Fibroblast of the conjunctiva (primary cell): ENCODE measurements at regions not wholly inside any gene's neighbourhood (a gene's known extent, or its start where the extent isn't known, plus 50 kb on each side); places are given as distances from the start of the nearest gene placed in this dataset.
"Not testable (repeated sequence)": the region's sequence is repeated elsewhere in the genome, so short reads cannot be mapped to it uniquely, and the experiment has no call there.

Source experiments
- DNase-seq: peaks from one replicate; pipeline ENCODE4 v3.0.0-alpha.2; 2010; ENCODE audit warnings: low read depth

DNA sequence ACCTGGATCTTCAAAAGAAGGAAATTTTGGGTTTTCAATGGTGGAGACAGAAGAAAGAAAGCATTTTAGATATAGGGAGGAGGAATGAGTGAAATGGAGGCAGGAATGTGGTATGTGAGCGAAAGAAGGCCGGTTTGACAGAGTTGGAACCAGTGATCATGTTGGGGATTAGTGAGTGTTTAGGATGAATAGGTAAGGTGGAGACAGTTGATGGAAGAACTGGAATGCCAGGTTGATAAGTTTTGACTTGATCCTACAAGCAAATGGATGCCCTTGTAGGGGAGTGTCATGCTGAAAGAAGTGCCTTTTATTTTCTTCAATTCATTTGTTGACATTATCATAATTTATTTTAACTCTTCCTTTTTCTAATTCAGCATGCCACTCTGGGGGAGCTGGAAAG is 207.8 kb upstream of the AMOT start:
- DNase-seq = no peak

DNA sequence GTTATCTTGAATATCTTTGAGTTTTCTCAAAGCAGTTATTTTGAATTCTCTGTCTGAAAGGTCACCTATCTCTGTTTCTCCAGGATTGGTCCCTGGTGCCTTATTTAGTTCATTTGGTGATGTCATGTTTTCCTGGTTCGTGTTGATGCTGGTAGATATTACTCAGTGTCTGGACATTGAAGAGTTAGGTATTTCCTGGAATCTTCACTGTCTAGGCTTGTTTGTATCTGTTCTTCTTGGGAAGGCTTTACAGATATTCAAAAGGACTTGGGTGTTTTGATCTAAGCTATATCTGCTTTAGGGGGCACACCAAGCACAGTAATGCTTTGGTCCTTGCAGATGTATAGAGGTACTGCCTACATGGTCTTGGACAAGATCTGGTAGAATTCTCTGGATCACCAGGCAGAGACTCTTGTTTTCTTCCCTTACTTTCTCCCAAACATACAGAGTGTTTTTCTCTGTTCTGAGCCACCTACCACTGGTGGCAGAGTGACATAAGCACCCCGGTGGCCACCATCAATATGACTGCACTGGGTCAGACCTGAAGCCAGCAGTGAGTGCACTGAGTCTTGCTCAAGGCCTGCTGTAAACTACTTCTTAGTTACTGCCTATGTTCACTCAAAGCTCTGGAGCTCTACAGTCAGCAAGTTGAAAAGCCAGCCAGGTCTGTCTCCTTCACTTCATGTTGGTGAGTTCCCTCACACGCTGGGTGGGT is 193.5 kb upstream of the AMOT start:
- no peak for DNase-seq

DNA sequence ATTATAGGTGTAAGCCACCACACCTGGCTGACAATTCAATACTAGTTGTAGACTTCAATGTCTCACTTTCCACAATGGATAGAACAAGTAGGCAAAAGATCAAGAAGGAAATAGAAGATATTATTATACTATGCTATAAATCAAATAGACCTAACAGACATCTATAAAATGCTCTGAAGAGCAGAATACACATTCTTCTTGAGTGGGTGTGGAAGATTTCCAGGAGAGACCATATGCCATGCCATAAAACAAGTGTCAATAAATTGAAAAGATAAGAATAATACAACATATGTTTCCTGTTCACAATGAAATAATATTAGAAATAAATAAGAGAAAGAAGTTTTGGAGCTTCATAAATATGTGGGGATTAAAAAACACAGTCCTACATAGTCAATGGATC is 179.3 kb upstream of the AMOT start:
- DNase-seq = no peak

DNA sequence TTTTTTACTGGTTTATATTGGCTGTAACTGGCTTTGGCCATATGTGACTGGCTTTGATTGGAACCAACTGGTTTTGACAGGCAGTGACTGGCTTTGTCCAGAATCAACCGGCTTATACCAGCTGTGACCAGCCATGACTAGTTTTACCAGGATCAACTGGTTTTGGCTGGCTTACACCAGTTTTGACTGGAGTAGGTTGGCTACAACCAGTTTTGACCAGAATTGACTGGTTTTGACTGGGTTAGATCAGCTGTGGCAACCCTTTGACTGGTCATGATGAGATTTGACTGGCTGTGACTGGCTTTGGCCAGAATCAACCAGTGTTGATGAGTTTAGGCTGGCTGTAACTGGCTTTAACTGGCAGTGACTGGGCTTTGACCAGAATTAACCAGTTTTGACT is 169.2 kb upstream of the AMOT start:
- DNase-seq = no peak

DNA sequence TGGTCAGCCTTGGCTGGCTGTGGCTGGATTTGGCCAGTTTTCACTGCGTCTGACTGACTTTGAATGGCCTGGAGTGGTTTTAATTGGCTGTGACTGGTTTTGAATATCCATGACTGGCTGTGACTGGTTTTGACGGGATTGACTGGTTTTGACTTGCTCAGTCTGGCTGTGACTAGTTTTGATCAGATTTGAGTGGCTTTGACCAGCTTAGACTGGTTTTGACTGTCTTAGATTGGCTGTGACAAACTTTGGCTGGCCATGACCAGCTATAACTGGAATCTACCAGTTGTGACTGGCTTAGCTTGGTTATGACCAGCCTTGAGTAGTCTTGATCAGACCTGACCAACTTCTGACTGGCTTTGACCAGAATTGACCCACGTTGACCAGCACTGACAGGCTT is 168.4 kb upstream of the AMOT start:
- no peak for DNase-seq

DNA sequence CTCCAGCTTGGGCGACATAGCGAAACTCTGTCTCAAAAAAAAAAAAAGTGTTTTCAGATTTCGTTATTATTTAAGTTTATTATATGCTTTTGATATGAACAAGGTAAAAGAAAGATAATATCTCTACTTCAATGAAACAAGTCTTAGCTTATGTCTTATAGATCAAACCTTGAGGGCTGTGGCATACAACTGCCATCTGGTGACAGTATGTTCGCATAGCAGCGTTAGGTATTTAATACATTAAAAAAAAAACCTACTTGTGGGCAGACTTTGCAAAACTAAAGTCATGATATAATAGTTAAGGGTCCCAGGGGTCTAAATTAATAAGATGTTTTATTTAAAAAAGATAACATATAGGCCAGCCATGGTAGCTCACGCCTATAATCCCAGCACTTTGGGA is 161.2 kb upstream of the AMOT start:
- DNase-seq = no peak

DNA sequence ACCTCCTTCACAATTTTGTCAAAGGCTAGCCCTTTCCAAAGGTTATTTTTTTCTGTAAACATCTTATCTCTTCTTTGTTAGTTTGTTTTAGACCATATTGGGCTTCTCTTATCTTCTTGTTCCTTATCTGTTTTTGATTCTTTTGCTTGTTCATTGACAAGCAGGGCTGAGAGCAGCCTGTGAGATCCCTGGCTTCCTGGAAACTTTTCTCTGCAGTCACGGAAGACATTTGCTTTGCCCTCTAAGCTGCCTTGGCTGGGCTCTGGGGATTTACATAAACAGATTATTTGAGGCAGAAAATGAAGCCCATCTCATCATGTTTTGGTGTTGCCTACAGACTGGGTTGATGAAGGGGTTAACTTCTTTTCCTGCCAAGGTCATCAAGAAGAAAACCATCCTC is 157.4 kb upstream of the AMOT start:
- no peak for DNase-seq

DNA sequence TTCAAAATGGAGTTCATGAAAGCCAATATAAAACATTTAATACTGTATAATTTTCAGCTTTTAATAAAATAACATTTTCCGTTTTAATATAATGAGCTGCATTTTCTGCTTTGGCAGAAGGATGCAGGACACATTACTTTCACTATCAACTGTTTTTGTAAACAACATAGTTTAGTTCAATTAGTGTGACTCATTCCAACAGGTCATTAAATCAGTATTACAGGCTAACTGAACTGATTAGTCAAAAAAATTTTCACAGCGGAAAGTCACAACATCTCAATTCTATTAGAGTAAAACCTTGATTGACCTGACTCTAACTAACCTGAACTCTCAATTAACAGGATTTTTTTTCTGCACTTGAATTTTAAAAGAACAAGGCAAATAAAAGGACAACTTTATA is 151.2 kb upstream of the AMOT start:
- no peak for DNase-seq

DNA sequence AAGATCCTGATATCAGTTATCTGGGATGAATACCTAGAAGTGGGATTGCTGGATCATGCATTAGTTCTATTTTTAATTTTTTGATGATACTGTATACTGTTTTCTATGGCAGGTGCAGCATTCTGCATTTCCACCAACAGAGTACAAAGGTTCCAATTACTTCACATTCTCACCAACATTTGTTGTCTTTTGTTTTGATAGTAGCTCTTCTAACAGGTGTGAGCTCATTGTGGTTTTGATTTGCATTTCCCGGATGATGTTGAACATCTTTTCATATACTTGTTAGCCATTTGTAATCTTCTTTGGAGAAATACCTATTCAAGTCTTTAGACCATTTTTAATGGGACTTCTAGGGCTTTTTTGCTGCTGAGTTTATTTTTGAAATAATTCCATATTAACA is 139.2 kb upstream of the AMOT start:
- no peak for DNase-seq

DNA sequence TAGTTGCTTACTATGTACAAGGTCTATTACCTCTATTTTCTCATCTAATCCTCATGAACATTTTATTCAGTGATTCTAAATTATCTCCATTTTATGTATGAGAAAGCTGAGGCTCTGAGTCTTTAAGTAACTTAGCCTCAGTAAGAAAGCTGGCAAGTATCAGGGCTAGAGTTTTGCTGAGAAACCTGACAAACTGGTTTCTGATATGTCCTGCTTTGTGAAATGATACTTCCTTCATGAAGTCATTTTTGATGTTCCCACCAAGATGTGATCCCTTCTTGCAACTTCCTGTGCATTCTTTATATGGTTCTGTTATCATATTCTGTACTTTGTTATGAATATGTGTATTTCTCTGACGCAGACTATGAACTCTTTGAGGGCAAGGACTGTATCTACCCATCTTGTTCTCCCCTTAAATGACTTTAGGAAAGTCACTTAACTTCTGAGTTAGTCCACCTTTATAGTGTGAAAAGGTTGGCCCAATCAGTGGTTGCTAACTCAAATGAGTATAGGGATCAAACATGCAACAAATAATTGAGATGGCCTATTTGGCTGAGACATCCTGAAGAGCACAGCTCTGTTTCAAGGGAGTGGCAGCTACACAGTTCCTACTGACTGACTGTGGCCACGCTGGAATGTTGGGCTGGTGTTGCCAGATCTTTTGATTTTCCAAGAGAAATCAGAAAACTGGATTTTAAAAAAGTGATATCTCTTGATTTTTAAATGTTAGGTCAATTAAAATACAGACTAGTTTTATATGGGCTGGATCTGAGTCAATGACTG is 127.9 kb upstream of the AMOT start:
- DNase-seq = no peak

DNA sequence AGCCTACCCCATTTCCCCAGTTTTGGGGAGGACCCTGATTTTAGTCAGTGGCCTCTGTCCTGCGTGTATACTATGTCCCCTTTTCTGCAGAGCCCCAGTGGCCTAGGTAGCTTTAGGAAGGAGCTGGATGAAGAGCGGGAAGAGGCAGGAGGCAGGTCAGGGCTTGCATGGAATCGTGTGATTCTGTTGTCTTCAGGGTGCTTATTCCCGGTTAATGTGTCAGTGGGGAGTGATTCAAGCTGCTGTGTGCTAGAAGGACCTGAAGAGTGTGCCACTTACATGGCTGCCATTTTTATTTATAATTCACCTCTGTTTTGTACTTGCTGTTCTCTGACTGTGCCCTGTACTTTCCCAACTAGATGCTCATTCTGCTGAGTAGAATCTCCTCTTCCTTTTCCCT is 127.3 kb upstream of the AMOT start:
- DNase-seq = no peak

DNA sequence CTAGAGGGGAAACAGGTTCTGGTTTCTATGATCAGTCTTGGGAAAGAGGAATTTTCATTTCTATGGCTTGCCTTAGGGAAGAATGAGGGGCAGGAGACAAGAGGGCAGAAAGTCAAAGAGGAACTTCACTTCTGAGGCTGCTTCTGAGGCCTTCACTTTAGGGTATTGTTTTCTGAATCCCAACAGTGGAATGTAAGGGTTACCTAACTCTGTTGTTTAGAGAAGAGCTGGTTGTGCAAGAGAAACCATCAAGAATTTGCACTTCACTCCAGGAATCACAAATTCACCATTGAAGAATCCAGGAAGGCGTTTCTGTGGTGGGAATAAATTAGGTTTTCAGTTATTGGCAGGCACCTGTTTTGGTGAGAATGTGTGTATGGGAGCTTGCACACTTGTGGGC is 126.7 kb upstream of the AMOT start:
- no peak for DNase-seq

DNA sequence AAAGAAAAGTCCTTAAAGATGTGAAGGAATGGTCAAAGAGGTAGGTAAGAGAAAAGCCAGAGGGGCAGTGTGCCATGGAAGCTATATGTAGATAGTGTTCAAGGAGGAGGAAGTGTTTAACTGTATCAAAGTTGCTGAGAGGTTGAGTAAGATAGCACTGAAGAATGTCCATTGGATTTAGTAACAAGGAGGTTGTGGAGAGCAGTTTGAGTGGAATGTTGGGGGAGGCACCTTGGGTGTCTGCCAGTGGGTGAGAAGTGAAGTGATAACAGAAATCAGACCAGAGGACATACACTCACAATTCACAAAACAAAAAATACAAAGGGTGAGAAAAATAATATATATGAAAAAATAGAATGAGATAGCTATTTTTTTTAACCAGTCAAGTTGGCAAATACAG is 121.3 kb upstream of the AMOT start:
- no peak for DNase-seq

DNA sequence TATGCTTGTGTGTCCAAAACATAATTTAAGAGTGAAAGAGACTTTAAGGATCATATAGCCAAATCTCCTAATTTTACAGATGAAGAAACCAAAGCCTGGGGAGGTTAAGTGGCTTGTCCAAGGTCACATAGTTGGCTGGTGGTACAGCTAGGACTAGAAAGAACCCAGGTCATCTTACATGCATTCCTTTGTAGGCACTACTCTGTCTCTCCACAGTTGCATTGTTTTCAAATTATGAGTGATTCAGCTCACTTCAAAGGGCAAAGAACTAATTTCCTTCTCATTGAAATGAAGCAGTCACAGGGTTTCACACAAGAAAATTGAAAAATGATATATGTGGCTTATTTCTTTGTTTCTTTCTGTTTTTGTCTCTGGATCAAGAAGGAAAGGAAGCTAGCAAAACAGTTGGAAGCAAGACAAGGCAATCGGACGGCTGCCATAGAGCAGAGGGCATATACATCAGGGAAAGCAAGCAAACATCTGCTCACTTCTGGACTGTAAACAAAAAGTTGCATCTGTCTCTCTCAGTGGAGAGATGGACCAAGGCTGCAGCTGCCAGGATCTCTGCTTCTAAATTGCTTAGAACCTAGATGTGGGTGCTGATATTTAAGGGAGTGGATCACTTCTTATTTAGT is 107.5 kb upstream of the AMOT start:
- no peak for DNase-seq

DNA sequence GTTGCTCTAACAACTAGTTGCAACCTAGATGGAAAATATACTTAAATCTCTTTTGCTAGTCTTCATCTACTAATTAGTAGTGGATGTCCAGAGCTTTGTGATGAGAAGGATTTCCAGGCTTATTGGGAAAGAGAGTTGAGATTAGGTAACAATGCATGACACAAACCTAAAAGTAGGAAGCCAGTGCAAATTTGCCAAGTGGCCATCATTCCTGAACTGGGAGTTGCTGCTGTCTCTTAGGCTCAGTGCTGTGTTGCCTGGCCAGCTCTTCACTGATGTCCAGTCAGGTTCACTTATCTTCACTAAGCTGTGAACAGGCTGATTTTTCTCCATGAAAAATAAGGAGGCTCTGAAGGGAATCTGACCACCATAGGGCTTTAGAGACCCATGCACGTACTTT is 105.6 kb upstream of the AMOT start:
- DNase-seq = no peak

DNA sequence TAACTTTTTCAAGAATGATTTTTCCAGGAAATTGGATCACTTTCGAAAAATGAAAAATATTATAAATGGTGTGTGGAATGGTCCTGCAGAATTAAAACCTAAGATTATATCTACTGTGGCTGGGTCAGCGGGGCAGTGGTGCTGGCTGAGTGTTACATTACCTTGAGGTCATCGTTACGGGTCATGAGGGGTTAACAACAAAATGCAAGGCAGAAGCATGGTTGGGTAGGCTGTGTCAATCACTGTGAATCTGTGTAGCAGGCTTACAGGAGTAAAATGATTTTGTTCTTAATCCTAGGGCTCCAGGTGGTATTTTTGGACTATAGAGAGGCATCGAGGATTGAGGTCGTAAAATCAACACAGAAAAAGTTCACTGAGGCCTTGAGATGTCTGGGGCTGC is 105.2 kb upstream of the AMOT start:
- DNase-seq = no peak

DNA sequence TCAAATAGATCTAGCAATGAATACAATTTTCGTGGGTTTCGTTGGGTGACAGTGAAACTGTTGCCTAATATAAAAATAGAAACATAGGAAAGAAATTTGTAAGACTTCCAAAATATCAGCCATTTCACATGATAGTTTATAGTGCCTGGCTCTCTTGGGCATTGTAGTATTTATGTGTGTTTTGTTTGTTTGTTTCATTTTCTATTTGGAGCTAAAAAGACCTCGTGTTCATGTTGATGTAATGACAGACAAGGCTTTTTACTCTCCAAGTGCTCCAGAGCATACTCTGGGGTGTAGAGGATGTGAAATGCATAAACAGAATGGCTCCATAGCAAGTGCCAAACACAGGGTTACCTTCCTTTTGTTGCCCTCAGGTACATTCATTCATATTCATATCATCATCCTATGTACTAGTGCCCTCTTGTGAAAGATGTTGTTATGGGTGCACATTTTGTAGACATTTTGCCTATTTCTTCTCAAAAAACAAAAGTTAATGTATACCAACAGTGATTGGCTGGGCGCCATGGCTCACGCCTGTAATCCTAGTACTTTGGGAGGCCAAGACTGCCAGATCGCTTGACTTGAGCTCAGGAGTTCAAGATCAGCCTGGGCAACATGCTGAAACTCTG is 100.7 kb upstream of the AMOT start:
- no peak for DNase-seq

DNA sequence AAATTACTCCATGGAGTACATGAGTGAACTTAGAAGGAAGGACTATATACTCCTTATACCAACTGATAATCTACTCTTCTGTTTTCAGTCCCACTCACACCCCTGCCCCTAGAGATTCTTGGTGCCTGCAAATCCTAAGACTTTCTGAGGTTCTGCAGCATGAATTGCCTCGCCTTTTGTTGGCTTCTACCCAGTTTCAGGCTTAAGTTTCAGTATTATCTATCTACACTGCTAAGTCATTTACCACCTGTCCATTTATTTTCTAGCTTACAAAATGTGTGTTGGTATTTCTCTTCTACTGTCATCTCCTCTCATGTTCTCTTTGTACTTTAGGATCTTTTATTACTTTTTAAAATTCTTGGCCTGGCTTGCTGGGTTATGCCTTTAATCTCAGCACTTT is 94.4 kb upstream of the AMOT start:
- DNase-seq = no peak

DNA sequence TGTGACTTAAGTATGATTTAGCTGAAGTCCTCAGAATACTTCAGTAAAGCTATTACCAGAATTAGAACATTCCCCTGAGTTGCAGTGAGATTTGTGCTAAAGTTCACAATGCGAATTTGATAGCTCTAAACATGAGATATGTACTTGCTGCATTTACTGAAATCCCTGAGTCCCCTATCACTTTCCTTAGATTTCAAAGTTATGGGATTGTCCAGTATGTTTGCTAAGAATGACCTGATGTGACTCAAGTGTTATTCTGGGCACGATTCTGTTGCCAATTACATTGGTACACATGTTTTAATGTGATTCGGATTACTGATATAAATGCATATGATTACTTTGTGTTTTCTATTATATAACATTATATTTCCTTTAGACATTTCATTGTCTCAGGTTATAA is 91.3 kb upstream of the AMOT start:
- DNase-seq = no peak

DNA sequence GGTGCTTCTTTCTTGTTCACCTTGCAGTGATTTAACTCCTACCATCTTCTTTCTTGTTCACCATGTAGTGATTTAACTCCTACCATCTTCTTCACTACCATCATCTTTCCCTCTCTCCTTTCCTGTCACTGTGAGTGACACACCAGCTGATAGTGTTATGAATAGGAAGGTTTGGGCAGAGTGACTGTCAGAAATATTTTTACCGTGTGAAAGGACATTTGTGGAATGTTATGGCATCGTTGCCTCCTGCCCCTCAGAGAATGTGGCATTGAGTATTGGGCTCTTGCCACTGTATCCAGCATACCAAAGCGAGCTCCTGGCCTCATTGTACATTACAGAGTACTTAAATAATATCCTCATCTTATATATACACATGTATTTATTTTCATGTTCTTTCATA is 90.8 kb upstream of the AMOT start:
- no peak for DNase-seq

DNA sequence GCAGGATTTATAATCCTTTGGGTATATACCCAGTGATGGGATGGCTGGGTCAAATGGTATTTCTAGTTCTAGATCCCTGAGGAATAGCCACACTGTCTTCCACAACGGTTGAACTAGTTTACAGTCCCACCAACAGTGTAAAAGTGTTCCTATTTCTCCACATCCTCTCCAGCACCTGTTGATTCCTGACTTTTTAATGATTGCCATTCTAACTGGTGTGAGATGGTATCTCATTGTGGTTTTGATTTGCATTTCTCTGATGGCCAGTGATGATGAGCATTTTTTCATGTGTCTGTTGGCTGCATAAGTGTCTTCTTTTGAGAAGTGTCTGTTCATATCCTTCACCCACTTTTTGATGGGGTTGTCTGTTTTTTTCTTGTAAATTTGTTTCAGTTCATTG is 82.8 kb upstream of the AMOT start:
- not testable (repeated sequence) for DNase-seq

DNA sequence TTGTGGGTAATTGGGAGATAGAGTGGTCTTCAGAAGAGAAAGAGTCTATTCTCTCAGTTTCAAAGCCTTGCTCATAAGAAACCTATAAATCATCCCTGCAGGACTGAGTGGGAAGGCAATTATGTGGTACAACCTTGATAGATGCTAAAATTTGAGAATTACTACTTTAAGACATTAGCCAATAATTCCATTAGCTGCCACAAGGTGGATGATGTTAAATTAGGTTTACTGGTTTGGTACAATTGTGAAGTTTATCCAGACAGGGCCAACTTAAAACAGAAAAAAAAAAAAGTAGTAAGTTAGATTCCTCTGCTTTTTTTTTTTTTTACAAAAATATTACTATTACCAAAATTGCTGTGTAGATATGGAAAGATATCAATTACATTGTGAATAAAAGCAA is 73.2 kb upstream of the AMOT start:
- DNase-seq = no peak

DNA sequence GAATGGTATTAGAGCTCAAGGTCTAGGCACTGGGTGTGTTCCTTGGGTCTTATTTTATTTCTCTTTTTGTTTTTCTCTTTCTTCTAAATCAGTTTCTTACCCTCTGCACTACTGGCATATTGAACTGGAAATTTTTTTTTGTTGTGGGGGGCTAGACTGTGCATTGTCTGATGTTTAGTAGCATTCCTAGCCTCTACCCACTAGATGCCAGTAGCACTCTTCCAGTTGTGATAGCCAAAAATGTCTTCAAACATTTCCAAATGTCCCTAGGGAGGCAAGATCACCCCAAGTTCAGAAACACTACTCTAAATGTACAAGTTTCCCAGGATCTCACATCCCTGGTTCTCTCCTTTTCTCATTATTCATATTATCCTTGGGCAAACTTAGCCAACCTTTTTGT is 69.8 kb upstream of the AMOT start:
- DNase-seq = no peak
